Mesendoderm (in vitro differentiated cells): ENCODE measurements at regions not wholly inside any gene's neighbourhood (a gene's known extent, or its start where the extent isn't known, plus 50 kb on each side); places are given as distances from the start of the nearest gene placed in this dataset.

ENCODE experiments used
- DNase-seq: peaks from one replicate; pipeline ENCODE4 v3.0.0; 2013
- H2AK5ac ChIP-seq: 2 replicates; pipeline ENCODE4 v1.6.1; 2013; ENCODE audit warnings: low read length, inconsistent platforms
- H2BK120ac ChIP-seq: 2 replicates; pipeline ENCODE4 v1.6.1; 2013; ENCODE audit warnings: low read depth, mild to moderate bottlenecking, low read length, moderate library complexity, mixed read lengths
- H2BK15ac ChIP-seq: replicated peaks from 2 replicates; pipeline ENCODE4 v1.6.1; 2013; ENCODE audit warnings: low read depth, mild to moderate bottlenecking, moderate library complexity
- H2BK5ac ChIP-seq: 2 replicates; pipeline ENCODE4 v1.6.1; 2013; ENCODE audit warnings: low read length, inconsistent platforms
- H3K18ac ChIP-seq: 2 replicates; pipeline ENCODE4 v1.6.1; 2013; ENCODE audit warnings: mild to moderate bottlenecking, low read length, mixed read lengths
- H3K23ac ChIP-seq: one replicate; pipeline ENCODE4 v1.6.1; 2013; ENCODE audit warnings: low read length
- H3K27ac ChIP-seq: 2 replicates; pipeline ENCODE4 v1.5.1; 2013; ENCODE audit warnings: low read depth, mild to moderate bottlenecking, inconsistent platforms, low read length, moderate library complexity
- H3K27me3 ChIP-seq: 2 replicates; pipeline ENCODE4 v1.6.1; 2013; ENCODE audit warnings: low read length, control low read depth, mild to moderate bottlenecking, inconsistent platforms; ENCODE audit not compliant: insufficient read depth, poor library complexity
- H3K36me3 ChIP-seq: 2 replicates; pipeline ENCODE4 v1.6.1; 2013; ENCODE audit warnings: low read length, inconsistent platforms; ENCODE audit not compliant: control insufficient read depth, insufficient read depth
- H3K4ac ChIP-seq: one replicate; pipeline ENCODE4 v1.6.1; 2013; ENCODE audit warnings: low read depth, mild to moderate bottlenecking, low read length, moderate library complexity
- H3K4me1 ChIP-seq: 2 replicates; pipeline ENCODE4 v1.6.1; 2013; ENCODE audit warnings: low read depth, low read length, inconsistent platforms; ENCODE audit not compliant: control insufficient read depth
- H3K4me2 ChIP-seq: 2 replicates; pipeline ENCODE4 v1.6.1; 2013; ENCODE audit warnings: low read length
- H3K4me3 ChIP-seq: 2 replicates; pipeline ENCODE4 v1.5.1; 2013; ENCODE audit warnings: mild to moderate bottlenecking, low read length
- H3K56ac ChIP-seq: one replicate; pipeline ENCODE4 v1.6.1; 2013; ENCODE audit warnings: low read length
- H3K79me1 ChIP-seq: 2 replicates; pipeline ENCODE4 v1.6.1; 2013; ENCODE audit warnings: low read length, inconsistent platforms
- H3K79me2 ChIP-seq: 2 replicates; pipeline ENCODE4 v1.6.1; 2013; ENCODE audit warnings: mild to moderate bottlenecking, low read length; ENCODE audit not compliant: control insufficient read depth, insufficient read depth
- H3K9ac ChIP-seq: 2 replicates; pipeline ENCODE4 v1.6.1; 2013; ENCODE audit warnings: low read length, inconsistent platforms
- H4K5ac ChIP-seq: one replicate; pipeline ENCODE4 v1.6.1; 2013; ENCODE audit warnings: low read length
- H4K8ac ChIP-seq: one replicate; pipeline ENCODE4 v1.6.1; 2013; ENCODE audit warnings: low read depth, mild to moderate bottlenecking, control low read depth, low read length, moderate library complexity
- WGBS: extraction: QIAGEN DNeasy Blood & Tissue Kit; methylation state at CpG from one replicate; pipeline ENCODE4 v1.1.7; 2013; ENCODE audit warnings: low lambda C conversion rate, missing lambda C conversion rate; ENCODE audit not compliant: insufficient coverage; ENCODE audit errors: extremely low coverage; 5-methylcytosine and 5-hydroxymethylcytosine counted together

GRCh38 chr6:818196-818595, 125.3 kb upstream of the EXOC2 start:
- Histone ChIP-seq H3K36me3 (no peaks in the 10 kb centered on the region), H2AK5ac (no peak overlapping the region), H3K4me3 (no peak overlapping the region), H2BK120ac (no peak overlapping the region), H3K9ac (no peak overlapping the region), H3K4me1 (no peaks in the 10 kb centered on the region), H2BK5ac (no peak overlapping the region), H3K56ac (no peak overlapping the region), H4K8ac (no peak overlapping the region), H3K79me1 (no peaks in the 10 kb centered on the region), H4K5ac (no peak overlapping the region), H3K4ac (no peak overlapping the region), H2BK15ac (no peak overlapping the region), H3K23ac (no peak overlapping the region), H3K18ac (no peak overlapping the region), H3K79me2 (no peaks in the 10 kb centered on the region), H3K27ac (no peak overlapping the region), H3K27me3 (no peaks in the 10 kb centered on the region), H3K4me2 (no peak overlapping the region)
- WGBS: no CpG with 5 or more reads among the region's 2 CpGs
- no peak for DNase-seq

GRCh38 chr6:816510-817084, 123.7 kb upstream of the EXOC2 start:
- no peak overlapping the region for H3K18ac ChIP-seq
- H3K36me3 ChIP-seq: no peaks in the 10 kb centered on the region
- WGBS: no CpG with 5 or more reads among the region's 11 CpGs
- no peak overlapping the region for H4K8ac ChIP-seq
- no peak overlapping the region for H3K56ac ChIP-seq
- H3K9ac ChIP-seq: no peak overlapping the region
- no peaks in the 10 kb centered on the region for H3K4me1 ChIP-seq
- H2BK15ac ChIP-seq: no peak overlapping the region
- no peak overlapping the region for H3K27ac ChIP-seq
- no peak overlapping the region for H3K23ac ChIP-seq
- no peak overlapping the region for H3K4me2 ChIP-seq
- H3K79me2 ChIP-seq: no peaks in the 10 kb centered on the region
- H2BK120ac ChIP-seq: no peak overlapping the region
- no peaks in the 10 kb centered on the region for H3K27me3 ChIP-seq
- no peak overlapping the region for H3K4me3 ChIP-seq
- no peak overlapping the region for H2AK5ac ChIP-seq
- no peak overlapping the region for H2BK5ac ChIP-seq
- H3K4ac ChIP-seq: no peak overlapping the region
- H4K5ac ChIP-seq: no peak overlapping the region
- H3K79me1 ChIP-seq: no peaks in the 10 kb centered on the region
- peak; percentile 10 for DNase-seq

- no peaks in the 10 kb centered on the region for H3K79me1 ChIP-seq
- no peak overlapping the region for H3K23ac ChIP-seq
- WGBS: no CpG with 5 or more reads among the region's 3 CpGs
- H3K4me1 ChIP-seq: no peaks in the 10 kb centered on the region
- no peaks in the 10 kb centered on the region for H3K36me3 ChIP-seq
- no peak overlapping the region for H3K4ac ChIP-seq
- no peak overlapping the region for H3K9ac ChIP-seq
- H3K18ac ChIP-seq: no peak overlapping the region
- no peak overlapping the region for H2BK15ac ChIP-seq
- no peak overlapping the region for H2BK120ac ChIP-seq
- H3K4me3 ChIP-seq: no peak overlapping the region
- no peak overlapping the region for H3K56ac ChIP-seq
- H4K5ac ChIP-seq: no peak overlapping the region
- H3K27me3 ChIP-seq: no peaks in the 10 kb centered on the region
- H2AK5ac ChIP-seq: no peak overlapping the region
- DNase-seq: peak; percentile 24
- H2BK5ac ChIP-seq: no peak overlapping the region
- no peak overlapping the region for H3K4me2 ChIP-seq
- H3K79me2 ChIP-seq: no peaks in the 10 kb centered on the region
- H4K8ac ChIP-seq: no peak overlapping the region
- H3K27ac ChIP-seq: no peak overlapping the region
These were observed 122.4 kb upstream of the EXOC2 start for GRCh38 chr6:815348-815738.

GRCh38 chr6:814378-815347, 121.7 kb upstream of the EXOC2 start:
- Histone ChIP-seq H3K36me3 (no peaks in the 10 kb centered on the region), H4K5ac (no peak overlapping the region), H2BK15ac (no peak overlapping the region), H3K4me3 (no peak overlapping the region), H3K4me1 (no peaks in the 10 kb centered on the region), H4K8ac (no peak overlapping the region), H3K79me1 (no peaks in the 10 kb centered on the region), H3K9ac (no peak overlapping the region), H3K27me3 (no peaks in the 10 kb centered on the region), H2BK120ac (no peak overlapping the region), H3K79me2 (no peaks in the 10 kb centered on the region), H3K27ac (no peak overlapping the region), H3K23ac (no peak overlapping the region), H3K56ac (no peak overlapping the region), H2AK5ac (no peak overlapping the region), H3K18ac (no peak overlapping the region), H3K4me2 (no peak overlapping the region), H2BK5ac (no peak overlapping the region), H3K4ac (no peak overlapping the region)
- DNase-seq: no peak
- WGBS: no CpG with 5 or more reads among the region's 14 CpGs

GRCh38 chr6:811831-812230, 118.9 kb upstream of the EXOC2 start:
- no peaks in the 10 kb centered on the region for H3K27me3 ChIP-seq
- no peak overlapping the region for H3K4me3 ChIP-seq
- H3K4ac ChIP-seq: no peak overlapping the region
- no peaks in the 10 kb centered on the region for H3K79me2 ChIP-seq
- no peak overlapping the region for H2BK15ac ChIP-seq
- no peak overlapping the region for H3K23ac ChIP-seq
- no peak overlapping the region for H3K18ac ChIP-seq
- no peaks in the 10 kb centered on the region for H3K4me1 ChIP-seq
- H3K9ac ChIP-seq: no peak overlapping the region
- DNase-seq: no peak
- no CpG with 5 or more reads among the region's 2 CpGs for WGBS
- H4K8ac ChIP-seq: no peak overlapping the region
- no peak overlapping the region for H3K4me2 ChIP-seq
- no peak overlapping the region for H4K5ac ChIP-seq
- no peaks in the 10 kb centered on the region for H3K36me3 ChIP-seq
- H2BK120ac ChIP-seq: no peak overlapping the region
- H3K27ac ChIP-seq: no peak overlapping the region
- H3K56ac ChIP-seq: no peak overlapping the region
- H2BK5ac ChIP-seq: no peak overlapping the region
- H3K79me1 ChIP-seq: no peaks in the 10 kb centered on the region
- H2AK5ac ChIP-seq: no peak overlapping the region
